K562 (cell line): ENCODE measurements at regions not wholly inside any gene's neighbourhood (a gene's known extent, or its start where the extent isn't known, plus 50 kb on each side); places are given as distances from the start of the nearest gene placed in this dataset.

Experiments
- CCAR2 ChIP-seq: fragments of 200-400 bp; formaldehyde crosslinking; IDR thresholded peaks from 2 replicates; pipeline ENCODE4 v1.6.1; 2017; ENCODE audit warnings: mild to moderate bottlenecking, low read depth, low read length
- GABPA ChIP-seq: fragments of 200-800 bp; sonication (Bioruptor generic); conservative IDR thresholded peaks from 2 replicates; pipeline ENCODE4 v1.6.1; 2016; ENCODE audit warnings: low read depth, missing genetic modification characterization, missing compliant biosample characterization
- MYNN ChIP-seq, 2 experiments: sonication (generic); formaldehyde crosslinking in 1 of 2; IDR thresholded peaks; 2 replicates each; pipeline versions ENCODE4 v1.5.0 to v1.6.1; 2016 to 2020; ENCODE audit warnings: antibody characterized with exemption in 1 of 2, missing genetic modification reagents in 1 of 2
- SMC3 ChIP-seq: conservative IDR thresholded peaks from 2 replicates; pipeline ENCODE4 v1.6.1; 2011; ENCODE audit warnings: low read depth, low read length, improper control_type of control experiment; ENCODE audit not compliant: insufficient read depth
- TBL1XR1 ChIP-seq, 2 experiments: IDR thresholded peaks; 2 replicates each; pipeline ENCODE4 v1.6.1; 2012; ENCODE audit warnings: improper control_type of control experiment in 2 of 2, low read length in 2 of 2, mild to moderate bottlenecking in 1 of 2
- TF ChIP-seq, protein P1 (sequence below): sonication (generic); formaldehyde crosslinking; IDR thresholded peaks from 2 replicates; pipeline ENCODE4 v1.8.1; 2023; ENCODE audit warnings: mild to moderate bottlenecking, missing genetic modification reagents

GRCh38 chr11:43200031-43200430 lies 111.8 kb upstream of the API5 start:
- TF ChIP-seq TBL1XR1 (IDR thresholded peaks at IDR 0.05; ENCODE audit: low read length in 2 of 2) (no peak), CCAR2 (no peak), MYNN (IDR thresholded peaks at IDR 0.05) (no peak), MYNN (CRISPR knock-in tag; IDR thresholded peaks at IDR 0.05) (no peak), SMC3 (no peak), GABPA (tag) (no peak)
- TF ChIP-seq, protein P1, sequence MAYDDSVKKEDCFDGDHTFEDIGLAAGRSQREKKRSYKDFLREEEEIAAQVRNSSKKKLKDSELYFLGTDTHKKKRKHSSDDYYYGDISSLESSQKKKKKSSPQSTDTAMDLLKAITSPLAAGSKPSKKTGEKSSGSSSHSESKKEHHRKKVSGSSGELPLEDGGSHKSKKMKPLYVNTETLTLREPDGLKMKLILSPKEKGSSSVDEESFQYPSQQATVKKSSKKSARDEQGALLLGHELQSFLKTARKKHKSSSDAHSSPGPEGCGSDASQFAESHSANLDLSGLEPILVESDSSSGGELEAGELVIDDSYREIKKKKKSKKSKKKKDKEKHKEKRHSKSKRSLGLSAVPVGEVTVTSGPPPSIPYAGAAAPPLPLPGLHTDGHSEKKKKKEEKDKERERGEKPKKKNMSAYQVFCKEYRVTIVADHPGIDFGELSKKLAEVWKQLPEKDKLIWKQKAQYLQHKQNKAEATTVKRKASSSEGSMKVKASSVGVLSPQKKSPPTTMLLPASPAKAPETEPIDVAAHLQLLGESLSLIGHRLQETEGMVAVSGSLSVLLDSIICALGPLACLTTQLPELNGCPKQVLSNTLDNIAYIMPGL (CRISPR knock-in tag), result no peak
